Cardiac fibroblast (primary cell): ENCODE measurements at regions not wholly inside any gene's neighbourhood (a gene's known extent, or its start where the extent isn't known, plus 50 kb on each side); places are given as distances from the start of the nearest gene placed in this dataset.

Experiments
- DNase-seq, 2 donors: peaks; one replicate each; pipeline versions ENCODE4 v3.0.0 to v3.0.0-alpha.2; 2010; ENCODE audit warnings: low read depth in 2 of 2
- H3K4me3 ChIP-seq, 2 donors: replicated peaks in 1 of 2; 1 replicate in 1 of 2; 2 replicates in 1 of 2; pipeline ENCODE4 v1.5.1; 2011; ENCODE audit warnings: low read depth in 2 of 2, low read length in 2 of 2, mild to moderate bottlenecking in 2 of 2, moderate library complexity in 1 of 2
- TF ChIP-seq, protein P1 (sequence below): IDR thresholded peaks from one replicate; pipeline ENCODE4 v1.5.1; 2011; ENCODE audit warnings: low read depth, mild to moderate bottlenecking, low read length, inconsistent platforms

GRCh38 chr16:85356157-85356556 lies 243.9 kb upstream of the CIBAR2 start:
- H3K4me3 ChIP-seq, result no peak overlapping the region
- TF ChIP-seq, protein P1, sequence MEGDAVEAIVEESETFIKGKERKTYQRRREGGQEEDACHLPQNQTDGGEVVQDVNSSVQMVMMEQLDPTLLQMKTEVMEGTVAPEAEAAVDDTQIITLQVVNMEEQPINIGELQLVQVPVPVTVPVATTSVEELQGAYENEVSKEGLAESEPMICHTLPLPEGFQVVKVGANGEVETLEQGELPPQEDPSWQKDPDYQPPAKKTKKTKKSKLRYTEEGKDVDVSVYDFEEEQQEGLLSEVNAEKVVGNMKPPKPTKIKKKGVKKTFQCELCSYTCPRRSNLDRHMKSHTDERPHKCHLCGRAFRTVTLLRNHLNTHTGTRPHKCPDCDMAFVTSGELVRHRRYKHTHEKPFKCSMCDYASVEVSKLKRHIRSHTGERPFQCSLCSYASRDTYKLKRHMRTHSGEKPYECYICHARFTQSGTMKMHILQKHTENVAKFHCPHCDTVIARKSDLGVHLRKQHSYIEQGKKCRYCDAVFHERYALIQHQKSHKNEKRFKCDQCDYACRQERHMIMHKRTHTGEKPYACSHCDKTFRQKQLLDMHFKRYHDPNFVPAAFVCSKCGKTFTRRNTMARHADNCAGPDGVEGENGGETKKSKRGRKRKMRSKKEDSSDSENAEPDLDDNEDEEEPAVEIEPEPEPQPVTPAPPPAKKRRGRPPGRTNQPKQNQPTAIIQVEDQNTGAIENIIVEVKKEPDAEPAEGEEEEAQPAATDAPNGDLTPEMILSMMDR, result no peak
- no peak for DNase-seq

- H3K4me3 ChIP-seq, result no peak overlapping the region
- no peak for DNase-seq
- TF ChIP-seq, protein P1, result no peak
Observed at GRCh38 chr16:85357323-85357722, 245.1 kb upstream of the CIBAR2 start.

DNA sequence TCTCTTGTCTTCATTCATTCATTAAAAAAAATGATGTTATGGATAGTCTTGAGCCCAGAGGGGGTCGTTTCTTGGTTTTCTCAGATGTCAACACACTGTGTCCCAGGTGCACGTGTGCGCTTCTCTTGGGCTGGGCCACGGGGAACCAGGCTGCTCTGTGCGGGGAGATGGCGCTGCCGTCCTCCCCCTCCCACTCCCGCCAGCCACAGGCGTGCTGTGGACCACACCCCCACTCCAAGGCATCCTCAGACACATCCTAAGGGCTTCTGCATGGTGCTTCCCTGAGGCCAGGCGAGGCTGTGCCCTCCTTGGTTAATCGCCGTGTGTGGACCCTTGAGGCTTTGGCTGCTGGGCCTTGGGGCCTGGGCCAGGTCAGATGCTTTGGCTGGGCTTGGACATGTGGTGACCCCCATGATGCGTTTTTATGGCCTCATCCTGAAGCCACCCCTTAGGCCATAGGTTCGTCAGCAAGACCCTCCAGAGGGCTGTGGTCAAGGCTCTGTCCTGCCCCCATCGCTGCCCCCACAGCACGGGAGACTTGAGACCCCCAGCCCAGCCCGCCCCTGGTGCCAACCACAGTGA lies 245.7 kb upstream of the CIBAR2 start:
- DNase-seq, result no peak
- TF ChIP-seq, protein P1, result no peak
- H3K4me3 ChIP-seq, result no peak overlapping the region

GRCh38 chr16:85358704-85359146 lies 246.5 kb upstream of the CIBAR2 start:
- no peak for DNase-seq
- H3K4me3 ChIP-seq, result no peak overlapping the region

GRCh38 chr16:85359147-85359822 lies 247.0 kb upstream of the CIBAR2 start:
- TF ChIP-seq, protein P1, result no peak
- H3K4me3 ChIP-seq, result no peak overlapping the region
- DNase-seq, result peak in 1 of 2 donors; percentile 67

More at GRCh38 chr16:85358704-85359146, 246.5 kb upstream of the CIBAR2 start:
- TF ChIP-seq, protein P1, result no peak

DNA sequence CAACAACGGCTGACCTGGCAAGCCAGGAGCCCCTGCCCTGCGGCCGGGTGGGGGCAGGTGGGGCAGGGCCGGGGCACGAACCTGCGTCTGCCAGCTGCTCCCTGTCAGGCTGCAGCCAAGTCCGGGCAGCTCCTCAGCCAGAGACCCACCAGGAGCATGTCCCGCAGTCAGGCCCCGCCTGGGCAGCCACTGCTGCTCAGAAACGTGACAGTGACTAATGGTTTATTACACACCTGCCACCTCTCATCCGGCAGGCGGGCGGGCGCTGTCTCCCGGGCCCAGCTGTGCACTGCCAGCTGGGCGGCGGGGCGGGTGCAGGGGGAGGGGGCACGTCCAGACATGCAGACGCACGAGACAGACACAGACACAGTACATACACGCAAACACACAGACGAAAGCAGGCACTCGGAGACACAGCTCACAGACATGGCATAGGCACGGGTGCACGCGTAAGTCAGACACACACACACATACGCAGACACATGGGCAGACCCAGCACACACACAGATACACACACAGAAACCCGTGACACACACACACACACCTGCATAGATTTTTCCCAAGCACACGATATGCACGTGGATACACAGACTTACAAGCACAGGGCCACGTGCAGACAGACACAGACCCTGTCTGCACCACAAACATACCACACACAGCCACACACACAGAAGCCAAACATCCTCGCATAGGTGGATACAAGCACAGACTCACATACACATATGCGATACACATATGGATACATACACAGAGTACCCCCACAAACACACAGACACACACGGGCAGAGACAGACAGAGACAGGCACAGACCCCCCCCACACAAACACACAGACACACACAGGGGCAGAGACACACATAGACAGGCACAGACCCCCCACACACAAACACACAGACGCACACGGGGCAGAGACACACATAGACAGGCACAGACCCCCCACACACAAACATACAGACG lies 248.3 kb upstream of the CIBAR2 start:
- TF ChIP-seq, protein P1, result no peak
- H3K4me3 ChIP-seq, result no peak overlapping the region
- no peak for DNase-seq
